Colon (tissue), 2 donors: ENCODE measurements at regions not wholly inside any gene's neighbourhood (a gene's known extent, or its start where the extent isn't known, plus 50 kb on each side); places are given as distances from the start of the nearest gene placed in this dataset.

ENCODE experiments used
- FAIRE-seq: peaks from 2 replicates; lab custom pipeline; 2012; peaks lifted over from hg19 to GRCh38; lab: Jason Lieb, UNC
- donor health status: control.
- donor health status: control.

DNA sequence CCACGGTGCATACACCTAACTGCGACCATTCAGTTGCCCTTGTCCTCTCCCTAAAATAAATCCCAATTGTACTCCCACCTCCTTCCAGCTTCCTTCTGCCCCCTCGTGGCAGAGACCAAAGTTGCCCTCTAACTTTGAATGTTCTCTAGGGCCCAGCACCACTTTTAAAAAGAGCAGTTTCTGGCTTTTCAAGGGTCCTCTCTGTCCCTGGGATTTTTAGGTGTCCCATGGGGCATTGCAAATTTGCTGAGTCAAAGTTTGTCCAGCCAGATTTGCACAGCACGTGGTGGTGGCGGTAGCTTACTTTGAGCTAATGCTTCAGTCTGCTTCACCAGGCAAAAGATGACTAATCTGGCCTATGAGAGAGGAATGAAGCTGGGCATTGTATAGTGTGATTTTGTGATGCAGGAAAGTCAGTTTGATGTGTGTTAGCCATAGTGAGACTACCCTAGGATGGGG lies 100.2 kb downstream of the PERP start:
- FAIRE-seq, result no peak

DNA sequence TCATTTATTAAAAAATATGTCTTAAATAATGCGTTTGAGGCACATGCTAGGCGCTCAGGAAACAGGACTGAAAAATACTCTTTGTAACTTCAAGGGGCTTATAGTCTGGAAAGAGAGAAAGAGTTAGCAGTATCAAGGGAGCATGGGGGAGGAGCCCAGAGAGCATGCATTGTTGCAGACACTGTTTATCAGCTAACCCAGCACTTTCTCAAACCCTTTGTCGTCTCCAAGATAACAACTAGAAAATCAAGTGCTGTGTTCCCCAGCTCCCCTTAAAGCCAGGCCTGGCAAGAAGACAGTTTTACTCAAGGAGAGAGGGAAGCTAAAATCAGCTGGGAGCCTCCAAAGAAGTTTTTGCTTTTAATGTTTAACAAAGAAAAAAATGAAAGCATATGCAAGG lies 98.4 kb downstream of the PERP start:
- FAIRE-seq, result no peak

DNA sequence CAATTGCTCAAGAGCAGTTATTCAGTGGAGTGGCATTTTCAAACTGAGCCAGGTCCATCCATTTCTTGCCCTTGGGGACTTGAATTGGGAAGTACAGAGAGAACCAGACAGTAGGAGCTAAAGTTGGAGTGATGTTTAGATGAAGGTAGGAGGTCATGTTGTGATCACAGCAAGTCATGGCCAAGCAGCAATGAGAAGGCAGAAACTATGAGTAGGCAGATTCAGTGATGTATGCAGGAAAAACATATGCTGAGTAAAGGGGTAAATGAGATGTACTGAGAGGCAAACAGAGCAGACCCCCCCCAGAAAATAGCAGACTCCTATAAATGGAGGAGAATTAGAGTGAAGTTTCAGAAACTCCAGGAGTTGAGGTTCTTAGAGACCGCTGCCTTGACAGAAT lies 95.8 kb downstream of the PERP start:
- no peak for FAIRE-seq

DNA sequence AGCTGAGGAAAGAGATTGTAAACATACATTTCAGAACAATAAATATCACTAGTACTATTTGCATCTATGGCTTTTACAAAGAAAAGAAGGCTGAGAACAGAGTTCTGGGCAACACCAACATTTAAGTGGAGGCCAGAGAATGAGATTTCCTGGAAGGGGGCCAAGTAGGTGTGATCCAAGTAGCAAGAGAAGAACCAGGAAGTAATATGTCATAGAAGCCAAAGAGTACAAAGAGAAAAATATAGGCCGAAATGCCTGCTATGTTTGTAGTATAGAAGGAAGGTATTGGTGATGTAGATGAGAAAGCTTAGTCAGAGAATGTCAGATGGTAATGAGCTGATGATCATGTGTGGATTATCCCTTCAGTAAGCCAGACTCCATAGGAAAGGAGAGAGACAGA lies 94.5 kb downstream of the PERP start:
- no peak for FAIRE-seq

DNA sequence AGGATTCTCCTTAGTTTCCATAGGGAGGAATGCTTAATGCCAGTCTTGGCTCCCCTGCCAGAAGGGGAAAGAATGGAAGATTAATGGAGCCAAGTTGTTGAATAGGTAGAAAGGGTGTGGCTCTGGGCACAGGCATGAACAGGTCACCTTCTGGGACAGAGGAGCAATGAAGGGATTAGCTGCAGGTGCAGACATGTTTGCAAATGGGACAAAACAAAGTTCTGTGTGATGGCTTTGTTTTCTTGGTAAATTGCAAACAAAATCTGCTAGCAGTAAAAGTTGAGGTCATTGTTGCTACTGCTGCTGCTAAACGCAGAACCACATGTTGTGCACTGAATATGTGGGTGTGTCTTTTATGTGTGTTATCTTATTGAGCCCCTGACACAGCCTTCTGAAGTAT lies 93.3 kb downstream of the PERP start:
- no peak for FAIRE-seq

- no peak for FAIRE-seq
Observed at GRCh38 chr6:138017166-138017757, 90.0 kb downstream of the PERP start.

DNA sequence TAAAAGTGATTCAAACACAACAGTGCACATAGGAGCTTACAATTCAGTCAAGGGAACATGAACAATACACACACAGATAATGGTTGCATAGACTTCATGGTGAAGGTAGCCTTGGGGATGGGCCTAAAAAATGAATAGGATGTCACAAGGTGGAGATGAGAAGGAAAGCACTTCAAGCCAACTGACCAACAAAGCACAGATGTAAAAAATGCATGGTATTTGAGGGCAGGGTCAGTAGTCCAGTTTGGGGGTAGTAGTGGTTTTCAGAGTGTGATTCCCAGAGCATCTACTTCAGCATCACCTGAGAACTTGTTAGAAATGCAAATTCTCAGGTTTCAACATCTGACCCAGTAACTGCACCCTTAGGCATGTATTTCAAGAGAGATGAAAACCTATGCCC lies 88.9 kb downstream of the PERP start:
- no peak for FAIRE-seq

- FAIRE-seq, result no peak
Observed at GRCh38 chr6:138025528-138025978, 81.7 kb downstream of the PERP start.

DNA sequence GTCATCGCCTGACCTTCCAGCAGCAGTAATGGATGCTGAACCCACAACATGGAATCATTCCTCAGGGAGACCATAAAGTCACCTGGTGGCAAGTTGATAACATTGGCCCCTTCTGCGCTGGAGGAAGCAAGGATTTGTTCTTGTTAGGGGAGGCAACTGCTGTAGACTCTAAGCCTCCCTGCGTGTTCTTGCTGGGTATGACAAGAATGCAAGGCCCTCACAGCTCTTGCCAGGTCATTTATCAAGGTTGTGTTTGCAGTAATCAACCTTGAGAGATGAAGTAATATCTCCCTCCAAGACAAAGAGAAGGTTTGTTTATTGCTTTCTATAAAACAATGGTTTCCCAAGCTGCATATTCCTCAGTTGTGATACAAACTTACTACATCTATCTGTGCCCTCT lies 80.9 kb downstream of the PERP start:
- FAIRE-seq, result no peak

- FAIRE-seq, result no peak
Observed at GRCh38 chr6:138028893-138029292, 78.3 kb downstream of the PERP start.

- FAIRE-seq, result no peak
Observed at GRCh38 chr6:138030872-138031271, 76.3 kb downstream of the PERP start.

DNA sequence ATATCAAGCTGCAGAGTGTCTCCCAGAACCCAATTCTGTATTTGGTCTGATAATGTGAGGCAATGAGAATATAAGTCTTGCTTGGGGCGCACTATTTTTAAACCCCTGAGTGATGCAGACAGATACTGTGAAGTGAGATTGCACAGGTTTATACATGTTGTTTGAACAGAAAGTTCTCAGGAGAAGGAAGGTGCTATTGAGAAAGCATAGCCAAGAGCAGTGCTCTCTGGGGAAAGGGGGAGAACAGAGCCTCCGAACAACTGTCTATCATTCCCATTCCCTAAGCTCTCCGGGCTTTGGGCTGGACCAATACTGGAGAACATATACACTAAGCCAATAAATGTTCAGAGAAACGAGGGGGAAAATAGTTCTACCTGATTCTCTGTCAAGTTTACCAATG lies 75.8 kb downstream of the PERP start:
- no peak for FAIRE-seq

GRCh38 chr6:138031850-138032249 lies 75.4 kb downstream of the PERP start:
- FAIRE-seq, result no peak

- FAIRE-seq, result no peak
Observed at GRCh38 chr6:138032571-138032970, 74.6 kb downstream of the PERP start.

DNA sequence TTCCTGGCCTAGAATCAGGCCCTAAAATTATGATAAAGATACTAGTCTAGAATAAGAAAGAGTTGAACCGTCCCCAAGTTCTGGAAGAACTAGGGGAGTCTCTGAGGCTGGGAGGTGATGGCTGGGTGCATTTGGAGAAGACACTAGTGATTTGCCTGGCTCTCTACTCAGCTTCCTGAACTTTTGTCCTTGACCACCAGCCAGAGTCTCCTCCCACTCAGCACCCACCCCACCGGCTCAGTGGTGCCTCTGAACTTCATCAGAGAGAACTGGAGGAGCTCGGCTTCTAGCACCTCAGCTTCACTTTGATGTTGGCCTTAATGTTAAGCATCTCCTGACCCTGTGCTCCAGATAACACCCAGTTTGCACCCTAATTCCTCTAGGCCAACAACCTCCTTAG lies 73.0 kb downstream of the PERP start:
- no peak for FAIRE-seq

- no peak for FAIRE-seq
Observed at GRCh38 chr6:138035070-138035469, 72.1 kb downstream of the PERP start.

DNA sequence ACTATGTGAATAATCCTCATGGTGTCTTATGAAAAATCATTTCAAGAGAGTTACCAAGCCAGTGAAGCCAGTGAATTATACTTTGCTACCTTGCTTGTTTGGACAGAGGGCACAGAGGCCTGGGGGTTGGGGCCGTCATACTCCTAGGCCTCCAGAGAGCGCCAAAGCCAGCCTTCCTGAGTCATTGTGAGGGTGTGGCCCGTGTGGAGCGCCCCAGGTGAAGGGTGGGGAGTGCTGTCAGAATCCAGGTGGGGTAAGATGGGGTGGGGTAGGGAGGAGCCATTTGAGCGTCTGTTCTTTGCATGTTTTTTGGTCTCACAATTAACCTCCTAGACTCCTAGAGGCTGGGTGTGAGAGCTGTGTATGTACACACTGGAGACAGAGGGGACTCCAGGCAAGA lies 71.1 kb downstream of the PERP start:
- no peak for FAIRE-seq

- FAIRE-seq, result no peak
Observed at GRCh38 chr6:138037009-138037504, 70.2 kb downstream of the PERP start.

GRCh38 chr6:138038142-138038870 lies 68.9 kb downstream of the PERP start:
- no peak for FAIRE-seq
